Transverse colon (tissue), 3 donors: ENCODE measurements at regions not wholly inside any gene's neighbourhood (a gene's known extent, or its start where the extent isn't known, plus 50 kb on each side); places are given as distances from the start of the nearest gene placed in this dataset.

Source experiments
- POLR2A ChIP-seq: fragments of 450-650 bp; IDR thresholded peaks from one replicate; pipeline ENCODE4 v1.6.1; 2016; ENCODE audit warnings: antibody characterized with exemption, mild to moderate bottlenecking, moderate library complexity
- TF ChIP-seq, protein P1 (sequence below), 5 experiments: fragments of 200-600 bp in 3 of 5; fragments of 450-650 bp in 2 of 5; sonication (generic) in 3 of 5; IDR thresholded peaks; 1 replicate in 2 of 5; 2 replicates in 3 of 5; pipeline ENCODE4 v1.5.1; 2016 to 2017; ENCODE audit warnings: antibody characterized with exemption in 5 of 5, inconsistent platforms in 3 of 5, mild to moderate bottlenecking in 2 of 5, moderate library complexity in 1 of 5

DNA sequence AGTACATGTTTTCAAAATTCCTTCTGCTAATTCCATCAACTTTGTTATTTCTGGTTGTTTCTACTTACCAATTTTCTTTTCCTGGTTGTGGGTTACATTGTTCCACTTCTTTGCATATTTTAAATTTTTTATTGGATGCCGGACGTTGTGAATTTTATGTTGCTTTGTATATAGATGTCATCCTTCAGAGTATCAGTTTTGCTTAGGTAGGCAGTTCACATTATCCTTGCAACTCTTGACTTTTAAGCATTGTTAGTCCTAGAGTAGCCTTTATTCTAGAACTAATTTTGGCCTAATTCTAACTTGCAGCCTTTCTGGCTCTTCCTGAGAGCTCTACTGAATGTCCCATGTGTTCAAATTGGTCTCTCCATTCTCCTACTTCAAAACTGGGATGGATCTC is 228.7 kb upstream of the MC4R start:
- TF ChIP-seq, protein P1, sequence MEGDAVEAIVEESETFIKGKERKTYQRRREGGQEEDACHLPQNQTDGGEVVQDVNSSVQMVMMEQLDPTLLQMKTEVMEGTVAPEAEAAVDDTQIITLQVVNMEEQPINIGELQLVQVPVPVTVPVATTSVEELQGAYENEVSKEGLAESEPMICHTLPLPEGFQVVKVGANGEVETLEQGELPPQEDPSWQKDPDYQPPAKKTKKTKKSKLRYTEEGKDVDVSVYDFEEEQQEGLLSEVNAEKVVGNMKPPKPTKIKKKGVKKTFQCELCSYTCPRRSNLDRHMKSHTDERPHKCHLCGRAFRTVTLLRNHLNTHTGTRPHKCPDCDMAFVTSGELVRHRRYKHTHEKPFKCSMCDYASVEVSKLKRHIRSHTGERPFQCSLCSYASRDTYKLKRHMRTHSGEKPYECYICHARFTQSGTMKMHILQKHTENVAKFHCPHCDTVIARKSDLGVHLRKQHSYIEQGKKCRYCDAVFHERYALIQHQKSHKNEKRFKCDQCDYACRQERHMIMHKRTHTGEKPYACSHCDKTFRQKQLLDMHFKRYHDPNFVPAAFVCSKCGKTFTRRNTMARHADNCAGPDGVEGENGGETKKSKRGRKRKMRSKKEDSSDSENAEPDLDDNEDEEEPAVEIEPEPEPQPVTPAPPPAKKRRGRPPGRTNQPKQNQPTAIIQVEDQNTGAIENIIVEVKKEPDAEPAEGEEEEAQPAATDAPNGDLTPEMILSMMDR (IDR thresholded peaks at IDR 0.05) = no peak
- TF ChIP-seq POLR2A = no peak
